ENCODE measurements at regions not wholly inside any gene's neighbourhood (a gene's known extent, or its start where the extent isn't known, plus 50 kb on each side); places are given as distances from the start of the nearest gene placed in this dataset.

DNA sequence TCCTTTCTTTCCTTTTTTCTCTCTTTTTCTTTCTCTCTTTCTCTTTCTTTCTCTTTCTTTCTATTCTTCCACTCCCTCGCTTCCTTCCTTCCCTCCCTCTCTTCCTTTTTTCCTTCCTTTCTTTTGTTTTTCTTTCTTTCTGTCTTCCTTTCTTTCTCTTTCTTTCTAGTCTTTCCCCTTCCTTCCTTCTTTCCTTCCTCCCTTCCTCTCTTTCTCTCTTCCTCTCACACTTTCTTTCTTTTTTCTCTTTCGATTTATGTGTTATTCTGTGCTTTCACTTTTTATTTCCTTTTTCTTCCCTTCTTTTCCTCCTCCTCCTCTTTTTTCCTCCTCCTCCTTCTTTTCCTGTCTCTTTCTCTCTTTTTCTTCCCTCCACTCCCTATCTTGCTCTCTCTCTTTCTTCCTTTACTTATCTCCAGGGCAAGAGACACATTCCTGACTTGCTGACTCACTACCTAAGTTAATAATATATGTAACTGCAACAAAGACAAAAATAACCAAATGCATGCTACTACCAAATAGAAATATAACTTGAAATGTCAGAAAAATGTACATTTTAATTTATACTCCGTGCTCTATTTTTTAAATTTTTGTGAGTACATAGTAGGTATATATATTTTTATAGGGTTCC lies 445.5 kb downstream of the GABRG2 start:
- WGBS (ENCODE audit: insufficient coverage) = 97% methylated on average over 2 of the region's 3 CpGs
- H3K27ac ChIP-seq (ENCODE audit: low read length in 2 of 2) = no peak overlapping the region
- H3K4me3 Mint-ChIP-seq = no peak overlapping the region
- H3K9me3 ChIP-seq (ENCODE audit: control extremely low read depth in 1 of 3, control insufficient read depth in 2 of 3, insufficient read depth in 1 of 3, low read length in 2 of 3) = peaks cover 0 to 4% (median 0%) of the 10 kb centered on the region in 3 donors
- no peaks in the 10 kb centered on the region for H4K20me1 ChIP-seq (ENCODE audit: control insufficient read depth, insufficient read depth, low read length, poor library complexity, severe bottlenecking)
- H3K79me2 ChIP-seq (ENCODE audit: control insufficient read depth, insufficient read depth, low read length) = no peaks in the 10 kb centered on the region
- H3K4me2 ChIP-seq (replicated peaks; ENCODE audit: low read depth, low read length, poor library complexity, severe bottlenecking) = no peak overlapping the region
- H3K36me3 ChIP-seq (replicated peaks in 1 of 2; ENCODE audit: control extremely low read depth in 1 of 2, control insufficient read depth in 1 of 2, extremely low read depth in 1 of 2, insufficient read depth in 2 of 2, low read length in 1 of 2) = no peaks in the 10 kb centered on the region
- peaks cover 5% of the 10 kb centered on the region for H3K9me3 Mint-ChIP-seq (ENCODE audit: insufficient read depth)
- CTCF ChIA-PET = no interaction called here
- no peak overlapping the region for H2AFZ ChIP-seq (ENCODE audit: insufficient read depth, low read depth, low read length, poor library complexity, severe bottlenecking)
- H3K4me1 ChIP-seq (ENCODE audit: control insufficient read depth in 2 of 2, insufficient read depth in 2 of 2, low read length in 2 of 2) = no peaks in the 10 kb centered on the region
- ATAC-seq (ENCODE audit: low read depth) (no peak), DNase-seq (no peak)
- H3K4me3 ChIP-seq (ENCODE audit: control extremely low read depth in 1 of 5, extremely low read depth in 1 of 5, insufficient read depth in 1 of 5, low read depth in 2 of 5, low read length in 4 of 5) = no peak overlapping the region
- no peaks in the 10 kb centered on the region for H3K4me1 Mint-ChIP-seq
- no peak for TF ChIP-seq EZH2 (IDR thresholded peaks at IDR 0.05; ENCODE audit: borderline replicate concordance, insufficient read depth, low read depth, low read length, poor library complexity, severe bottlenecking)
- TF ChIP-seq, protein P1, sequence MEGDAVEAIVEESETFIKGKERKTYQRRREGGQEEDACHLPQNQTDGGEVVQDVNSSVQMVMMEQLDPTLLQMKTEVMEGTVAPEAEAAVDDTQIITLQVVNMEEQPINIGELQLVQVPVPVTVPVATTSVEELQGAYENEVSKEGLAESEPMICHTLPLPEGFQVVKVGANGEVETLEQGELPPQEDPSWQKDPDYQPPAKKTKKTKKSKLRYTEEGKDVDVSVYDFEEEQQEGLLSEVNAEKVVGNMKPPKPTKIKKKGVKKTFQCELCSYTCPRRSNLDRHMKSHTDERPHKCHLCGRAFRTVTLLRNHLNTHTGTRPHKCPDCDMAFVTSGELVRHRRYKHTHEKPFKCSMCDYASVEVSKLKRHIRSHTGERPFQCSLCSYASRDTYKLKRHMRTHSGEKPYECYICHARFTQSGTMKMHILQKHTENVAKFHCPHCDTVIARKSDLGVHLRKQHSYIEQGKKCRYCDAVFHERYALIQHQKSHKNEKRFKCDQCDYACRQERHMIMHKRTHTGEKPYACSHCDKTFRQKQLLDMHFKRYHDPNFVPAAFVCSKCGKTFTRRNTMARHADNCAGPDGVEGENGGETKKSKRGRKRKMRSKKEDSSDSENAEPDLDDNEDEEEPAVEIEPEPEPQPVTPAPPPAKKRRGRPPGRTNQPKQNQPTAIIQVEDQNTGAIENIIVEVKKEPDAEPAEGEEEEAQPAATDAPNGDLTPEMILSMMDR (IDR thresholded peaks at IDR 0.05) = no peak
- H3K9ac ChIP-seq (ENCODE audit: low read length) = no peak overlapping the region
- no peak overlapping the region for H3K27ac Mint-ChIP-seq
- H3K27me3 ChIP-seq (replicated peaks in 1 of 4; ENCODE audit: control extremely low read depth in 1 of 4, control insufficient read depth in 3 of 4, insufficient read depth in 4 of 4, low read length in 3 of 4) = no peaks in the 10 kb centered on the region
- H3K27me3 Mint-ChIP-seq = no peaks in the 10 kb centered on the region
- POLR2A ChIA-PET = no interaction called here
- intact Hi-C loops (cut with micrococcal nuclease) = no loop called here

DNA sequence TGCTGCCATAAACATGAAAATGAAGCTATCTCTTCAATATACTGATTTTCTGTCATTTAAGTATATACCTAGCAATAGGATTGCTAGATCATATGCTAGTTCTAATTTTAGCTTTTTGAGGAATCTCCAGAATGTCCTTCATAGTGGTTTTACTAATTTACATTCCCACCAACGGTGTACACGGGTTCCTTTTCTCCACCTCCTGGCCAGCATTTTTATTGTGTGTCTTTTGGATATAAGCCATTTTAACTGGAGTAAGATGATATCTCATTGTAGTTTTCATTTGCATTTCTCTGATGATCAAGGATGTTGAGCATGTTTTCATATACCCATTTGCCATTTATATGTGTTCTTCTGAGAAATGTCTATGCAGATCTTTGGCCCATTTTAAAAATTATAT lies 446.5 kb downstream of the GABRG2 start:
- Histone ChIP-seq H2AFZ (ENCODE audit: insufficient read depth, low read depth, low read length, poor library complexity, severe bottlenecking) (no peak overlapping the region), H3K4me1 (ENCODE audit: control insufficient read depth in 2 of 2, insufficient read depth in 2 of 2, low read length in 2 of 2) (no peaks in the 10 kb centered on the region), H3K27me3 (replicated peaks in 1 of 4; ENCODE audit: control extremely low read depth in 1 of 4, control insufficient read depth in 3 of 4, insufficient read depth in 4 of 4, low read length in 3 of 4) (no peaks in the 10 kb centered on the region), H3K36me3 (replicated peaks in 1 of 2; ENCODE audit: control extremely low read depth in 1 of 2, control insufficient read depth in 1 of 2, extremely low read depth in 1 of 2, insufficient read depth in 2 of 2, low read length in 1 of 2) (no peaks in the 10 kb centered on the region), H3K9me3 (ENCODE audit: control extremely low read depth in 1 of 3, control insufficient read depth in 2 of 3, insufficient read depth in 1 of 3, low read length in 2 of 3) (peaks cover 0 to 4% (median 0%) of the 10 kb centered on the region in 3 donors), H3K27ac (ENCODE audit: low read length in 2 of 2) (no peak overlapping the region), H3K4me2 (replicated peaks; ENCODE audit: low read depth, low read length, poor library complexity, severe bottlenecking) (no peak overlapping the region), H3K79me2 (ENCODE audit: control insufficient read depth, insufficient read depth, low read length) (no peaks in the 10 kb centered on the region), H4K20me1 (ENCODE audit: control insufficient read depth, insufficient read depth, low read length, poor library complexity, severe bottlenecking) (no peaks in the 10 kb centered on the region), H3K9ac (ENCODE audit: low read length) (no peak overlapping the region), H3K4me3 (ENCODE audit: control extremely low read depth in 1 of 5, extremely low read depth in 1 of 5, insufficient read depth in 1 of 5, low read depth in 2 of 5, low read length in 4 of 5) (no peak overlapping the region)
- Mint-ChIP-seq H3K4me3 (no peak overlapping the region), H3K27me3 (no peaks in the 10 kb centered on the region), H3K9me3 (ENCODE audit: insufficient read depth) (peaks cover 8% of the 10 kb centered on the region), H3K27ac (no peak overlapping the region), H3K4me1 (no peaks in the 10 kb centered on the region)
- ATAC-seq (ENCODE audit: low read depth) (no peak), DNase-seq (no peak)
- TF ChIP-seq, protein P1 (IDR thresholded peaks at IDR 0.05) = no peak
- TF ChIP-seq EZH2 (IDR thresholded peaks at IDR 0.05; ENCODE audit: borderline replicate concordance, insufficient read depth, low read depth, low read length, poor library complexity, severe bottlenecking) = no peak
- no CpG with 5 or more reads among the region's 2 CpGs for WGBS (ENCODE audit: insufficient coverage)
- ChIA-PET CTCF (no interaction called here), POLR2A (no interaction called here)
- intact Hi-C loops (cut with micrococcal nuclease) = no loop called here

All from B cell (primary cell).